HG03095 (cell line): ENCODE measurements at regions not wholly inside any gene's neighbourhood (a gene's known extent, or its start where the extent isn't known, plus 50 kb on each side); places are given as distances from the start of the nearest gene placed in this dataset.

Experiments
- ATAC-seq: cut with Tn5 transposase; IDR thresholded peaks from one replicate; pipeline ENCODE4 v1.9.1; 2021; ENCODE audit warnings: moderate library complexity; ENCODE audit not compliant: unreplicated experiment

GRCh38 chr5:106172681-106173532 lies 1497.8 kb downstream of the EFNA5 start:
- no peak for ATAC-seq

GRCh38 chr5:106171708-106172107 lies 1499.0 kb downstream of the EFNA5 start:
- no peak for ATAC-seq

- ATAC-seq, result no peak
These were observed 1499.6 kb downstream of the EFNA5 start for GRCh38 chr5:106171132-106171531.

- ATAC-seq, result no peak
These were observed 1503.0 kb downstream of the EFNA5 start for GRCh38 chr5:106167766-106168165.

GRCh38 chr5:106163233-106163632 lies 1507.5 kb downstream of the EFNA5 start:
- ATAC-seq, result no peak

GRCh38 chr5:106159616-106160015 lies 1511.1 kb downstream of the EFNA5 start:
- ATAC-seq, result no peak

GRCh38 chr5:106154280-106154716 lies 1516.4 kb downstream of the EFNA5 start:
- ATAC-seq, result no peak

GRCh38 chr5:106152569-106152968 lies 1518.2 kb downstream of the EFNA5 start:
- ATAC-seq, result no peak

GRCh38 chr5:106142116-106142515 lies 1528.6 kb downstream of the EFNA5 start:
- ATAC-seq, result no peak

GRCh38 chr5:106140101-106140500 lies 1530.6 kb downstream of the EFNA5 start:
- ATAC-seq, result no peak

- no peak for ATAC-seq
These were observed 1534.7 kb downstream of the EFNA5 start for GRCh38 chr5:106136061-106136460.

GRCh38 chr5:106135473-106135872 lies 1535.3 kb downstream of the EFNA5 start:
- no peak for ATAC-seq

GRCh38 chr5:106134549-106134948 lies 1536.2 kb downstream of the EFNA5 start:
- ATAC-seq, result no peak

GRCh38 chr5:106127985-106128384 lies 1542.8 kb downstream of the EFNA5 start:
- peak; percentile 82 for ATAC-seq

GRCh38 chr5:106127341-106127781 lies 1543.4 kb downstream of the EFNA5 start:
- peak; percentile 62 for ATAC-seq

- peak; percentile 88 for ATAC-seq
These were observed 1548.6 kb downstream of the EFNA5 start for GRCh38 chr5:106121972-106122605.

- ATAC-seq, result no peak
These were observed 1554.1 kb downstream of the EFNA5 start for GRCh38 chr5:106116682-106117081.

GRCh38 chr5:106113922-106114321 lies 1556.8 kb downstream of the EFNA5 start:
- no peak for ATAC-seq

GRCh38 chr5:106106384-106106783 lies 1564.4 kb downstream of the EFNA5 start:
- no peak for ATAC-seq

GRCh38 chr5:106097340-106097739 lies 1573.4 kb downstream of the EFNA5 start:
- ATAC-seq, result no peak

- ATAC-seq, result no peak
These were observed 1575.9 kb downstream of the EFNA5 start for GRCh38 chr5:106094839-106095238.

GRCh38 chr5:106094204-106094607 lies 1576.5 kb downstream of the EFNA5 start:
- no peak for ATAC-seq
